GM12891 (cell line): ENCODE measurements at regions not wholly inside any gene's neighbourhood (a gene's known extent, or its start where the extent isn't known, plus 50 kb on each side); places are given as distances from the start of the nearest gene placed in this dataset.

Source experiments
- POLR2A ChIP-seq: IDR thresholded peaks from 2 replicates; pipeline ENCODE4 v1.6.1; 2011; ENCODE audit warnings: low read depth, low read length, control low read depth
- POLR2AphosphoS5 ChIP-seq: IDR thresholded peaks from 2 replicates; pipeline ENCODE4 v1.6.1; 2011; ENCODE audit warnings: low read depth, low read length, control low read depth
- SPI1 ChIP-seq: IDR thresholded peaks from 2 replicates; pipeline ENCODE4 v1.6.1; 2011; ENCODE audit warnings: low read depth, low read length, control low read depth

- TF ChIP-seq SPI1: no peak
- no peak for TF ChIP-seq POLR2A
- TF ChIP-seq POLR2AphosphoS5: no peak
Measured at GRCh38 chr10:57707300-57707658, 560.4 kb downstream of the IPMK start.
